MM.1S (cell line): ENCODE measurements at regions not wholly inside any gene's neighbourhood (a gene's known extent, or its start where the extent isn't known, plus 50 kb on each side); places are given as distances from the start of the nearest gene placed in this dataset.

ENCODE experiments used
- CTCF ChIP-seq: fragments of 300-600 bp; sonication (generic); IDR thresholded peaks from 2 replicates; pipeline ENCODE4 v1.5.1; 2016; ENCODE audit warnings: antibody characterized with exemption, low read length, mixed read lengths
- EZH2 ChIP-seq: fragments of 300-600 bp; sonication (generic); optimal IDR thresholded peaks from 2 replicates; pipeline ENCODE3; 2017; ENCODE audit warnings: low read depth, mild to moderate bottlenecking, antibody characterized with exemption, low read length, mixed read lengths
- EZH2phosphoT487 ChIP-seq: fragments of 300-600 bp; sonication (generic); IDR thresholded peaks from 2 replicates; pipeline ENCODE4 v1.6.1; 2018; ENCODE audit warnings: antibody characterized with exemption, low read length

- TF ChIP-seq CTCF, result no peak
- no peak for TF ChIP-seq EZH2
- TF ChIP-seq EZH2phosphoT487, result no peak
Measured at GRCh38 chr3:81080608-81081007, 680.8 kb downstream of the GBE1 start.
